ENCODE measurements at regions not wholly inside any gene's neighbourhood (a gene's known extent, or its start where the extent isn't known, plus 50 kb on each side); places are given as distances from the start of the nearest gene placed in this dataset.

DNA sequence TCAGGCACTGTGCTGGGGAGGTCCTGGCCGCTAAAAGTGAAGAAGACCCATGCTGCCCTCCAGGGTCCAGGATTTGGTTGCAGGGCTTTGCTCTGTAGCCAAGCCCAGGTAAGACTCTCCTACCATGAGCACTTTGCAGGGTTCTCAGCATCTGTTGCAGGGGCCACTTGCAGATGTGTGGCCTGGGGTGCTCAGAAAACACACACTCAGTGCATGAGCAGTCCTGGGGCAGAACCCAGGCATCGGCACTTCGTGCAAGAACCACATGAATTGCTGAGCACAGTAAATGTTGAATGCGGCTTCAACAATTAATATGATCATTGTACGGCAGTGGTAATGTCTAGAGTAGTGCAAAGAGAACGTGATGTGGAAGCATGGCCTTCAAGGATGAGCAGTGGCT lies 98.5 kb upstream of the SMIM21 start:
- FAIRE-seq, result no peak

DNA sequence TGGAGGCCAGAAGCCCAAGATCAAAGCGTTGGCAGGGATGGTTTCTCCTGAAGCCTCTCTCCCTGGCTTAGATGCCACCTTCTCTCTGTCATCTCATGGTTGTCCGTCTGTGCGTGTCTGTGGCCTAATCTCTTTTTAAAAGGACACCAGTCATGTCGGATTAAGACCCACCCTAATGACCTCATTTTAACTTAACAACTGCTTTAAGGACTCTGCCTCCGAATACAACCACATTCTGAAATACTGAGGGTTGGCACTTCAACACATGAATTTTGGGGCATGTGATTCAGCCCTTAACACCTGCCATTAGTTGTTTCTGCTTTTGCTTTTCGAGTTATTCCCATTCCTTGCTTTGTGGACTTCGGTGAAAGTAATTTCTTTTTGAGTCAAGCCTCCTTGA lies 97.8 kb upstream of the SMIM21 start:
- FAIRE-seq, result no peak

GRCh38 chr18:75524841-75525240 lies 97.3 kb upstream of the SMIM21 start:
- FAIRE-seq, result no peak

- FAIRE-seq, result no peak
Measured at GRCh38 chr18:75524181-75524580, 96.7 kb upstream of the SMIM21 start.

DNA sequence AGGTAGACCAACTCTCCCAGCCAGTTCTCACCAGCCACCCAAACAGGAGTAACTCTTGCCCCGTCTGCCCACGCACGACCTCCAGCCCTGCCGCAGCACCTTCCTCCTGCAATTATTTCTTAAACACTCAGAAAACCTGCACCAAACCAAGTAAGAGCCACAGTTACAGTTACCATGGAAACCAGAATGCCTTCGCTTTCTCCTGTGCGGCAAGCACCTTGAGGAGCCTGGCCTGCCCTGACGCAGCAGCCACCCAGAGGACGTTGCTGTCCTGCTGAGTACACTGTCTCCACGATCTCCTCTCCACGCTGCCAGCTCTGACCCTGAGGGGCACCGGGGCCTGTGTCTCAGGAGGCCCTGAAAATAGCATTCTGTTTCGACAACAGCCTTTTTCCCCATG lies 94.3 kb upstream of the SMIM21 start:
- no peak for FAIRE-seq

GRCh38 chr18:75518007-75518406 lies 90.5 kb upstream of the SMIM21 start:
- no peak for FAIRE-seq

DNA sequence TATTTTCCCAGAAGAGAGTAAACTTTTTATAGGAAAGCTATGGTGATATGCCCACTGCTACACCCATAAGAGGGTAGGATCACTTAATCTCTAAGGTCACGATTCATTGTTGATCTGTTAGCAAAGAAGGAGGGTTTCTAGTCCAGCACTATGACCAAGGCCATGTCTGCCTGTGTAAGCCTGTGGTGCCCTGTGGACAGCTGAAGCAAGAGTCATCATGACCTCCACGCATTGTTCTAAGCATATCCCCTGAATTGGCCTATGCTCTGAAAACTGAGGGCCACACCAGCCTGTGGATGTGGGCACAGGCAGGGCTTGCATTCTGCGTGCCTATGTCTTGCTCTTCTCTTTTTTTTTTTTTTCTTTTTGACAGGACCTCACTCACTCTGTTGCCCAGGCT lies 89.8 kb upstream of the SMIM21 start:
- FAIRE-seq, result no peak

DNA sequence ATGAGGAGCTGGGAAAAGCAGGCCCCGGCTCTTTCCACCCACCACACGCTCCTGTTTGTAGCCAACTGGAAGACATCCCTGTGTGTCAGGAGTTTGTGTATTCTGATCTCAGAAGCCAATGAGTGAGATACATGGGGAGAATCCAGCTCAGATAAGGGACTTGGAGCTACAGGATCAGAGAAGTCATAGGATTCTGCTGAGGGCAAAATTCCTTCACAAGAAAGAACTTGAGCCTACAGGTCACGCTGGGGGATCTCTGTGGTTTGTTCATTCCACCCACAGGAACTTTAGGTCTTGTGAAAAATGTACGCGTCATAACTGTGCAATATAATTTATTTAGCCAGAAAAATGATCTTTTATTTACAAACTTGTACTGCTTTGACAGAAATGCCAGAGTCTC lies 80.1 kb upstream of the SMIM21 start:
- no peak for FAIRE-seq

GRCh38 chr18:75506913-75507312 lies 79.4 kb upstream of the SMIM21 start:
- FAIRE-seq, result no peak

GRCh38 chr18:75504469-75504868 lies 77.0 kb upstream of the SMIM21 start:
- FAIRE-seq, result no peak

DNA sequence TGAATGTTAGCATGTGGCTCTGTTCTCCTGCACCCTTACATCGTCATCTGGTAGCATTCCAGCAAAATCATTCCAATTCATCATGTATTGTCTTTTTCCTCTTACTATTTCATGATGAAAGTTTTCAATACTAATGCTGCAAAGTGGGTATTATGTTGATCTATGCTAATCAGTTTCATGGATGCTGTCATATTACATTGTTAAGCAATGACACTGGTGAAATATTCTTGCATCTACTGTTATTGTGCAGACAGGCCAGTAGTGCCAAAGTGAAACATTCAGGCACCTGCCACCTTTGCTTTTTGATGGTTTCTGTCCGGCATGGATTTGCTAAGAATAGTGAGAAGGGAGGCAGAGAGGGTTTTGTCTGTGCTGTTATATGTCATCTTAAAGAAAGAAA lies 76.1 kb upstream of the SMIM21 start:
- no peak for FAIRE-seq

GRCh38 chr18:75502286-75502685 lies 74.8 kb upstream of the SMIM21 start:
- FAIRE-seq, result no peak

GRCh38 chr18:75500545-75500944 lies 73.0 kb upstream of the SMIM21 start:
- FAIRE-seq, result no peak

GRCh38 chr18:75497576-75498235 lies 70.2 kb upstream of the SMIM21 start:
- FAIRE-seq, result no peak

DNA sequence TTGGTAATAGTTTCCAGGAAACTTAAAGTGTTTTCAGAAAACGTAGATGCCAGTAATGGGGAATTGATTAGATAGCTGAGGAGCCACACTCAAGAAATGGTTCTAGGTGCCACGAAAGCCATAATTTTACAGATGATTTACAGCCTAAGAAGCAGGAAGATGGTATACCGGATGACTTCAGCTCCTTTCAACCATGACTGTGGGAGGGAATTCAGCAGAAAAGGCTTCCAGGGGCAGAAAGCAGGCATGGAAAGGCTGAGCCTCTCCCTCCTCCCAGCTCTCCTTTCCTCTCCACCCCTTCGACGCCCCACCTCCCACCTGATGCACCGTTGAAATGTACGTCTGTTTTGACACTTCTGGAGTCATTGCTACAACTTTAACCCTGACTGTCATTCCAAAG lies 68.6 kb upstream of the SMIM21 start:
- no peak for FAIRE-seq

DNA sequence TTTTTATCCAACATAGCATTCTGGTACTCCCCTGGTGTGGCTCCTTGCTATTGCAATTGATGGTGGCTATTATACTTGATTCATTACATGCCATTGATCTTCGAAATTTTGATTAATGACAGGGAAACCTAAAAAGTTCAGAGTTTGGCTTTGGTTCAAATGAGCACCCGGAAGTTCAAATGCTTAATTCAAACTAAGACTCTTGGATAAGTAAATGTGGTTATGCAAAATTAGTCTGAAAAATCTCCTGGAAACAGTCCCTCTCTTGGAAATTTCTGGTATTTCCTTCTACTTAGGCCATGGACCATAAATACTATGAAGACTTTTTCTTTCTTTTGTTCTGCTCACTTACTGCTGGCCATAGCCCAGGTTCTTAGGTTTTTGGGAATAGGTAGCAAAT lies 65.3 kb upstream of the SMIM21 start:
- no peak for FAIRE-seq

DNA sequence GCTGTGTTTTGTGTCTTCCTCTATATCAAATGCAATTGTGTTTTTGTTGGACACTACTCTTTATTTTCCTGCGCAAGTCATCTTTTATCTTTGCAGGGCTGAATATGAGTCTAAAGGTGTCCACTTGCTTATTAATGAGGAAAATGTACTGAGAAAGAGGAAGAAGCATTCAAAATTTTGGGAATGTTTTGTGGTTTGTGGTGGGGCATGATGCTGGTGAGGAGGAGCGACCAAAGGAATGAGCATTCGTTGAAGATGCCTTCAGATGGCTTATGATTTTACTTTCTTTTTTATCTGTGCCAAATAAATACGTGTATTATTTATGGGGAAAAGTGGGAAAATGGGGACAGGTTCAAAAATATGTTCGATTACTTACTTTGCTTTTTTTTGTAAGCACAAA lies 63.9 kb upstream of the SMIM21 start:
- no peak for FAIRE-seq

DNA sequence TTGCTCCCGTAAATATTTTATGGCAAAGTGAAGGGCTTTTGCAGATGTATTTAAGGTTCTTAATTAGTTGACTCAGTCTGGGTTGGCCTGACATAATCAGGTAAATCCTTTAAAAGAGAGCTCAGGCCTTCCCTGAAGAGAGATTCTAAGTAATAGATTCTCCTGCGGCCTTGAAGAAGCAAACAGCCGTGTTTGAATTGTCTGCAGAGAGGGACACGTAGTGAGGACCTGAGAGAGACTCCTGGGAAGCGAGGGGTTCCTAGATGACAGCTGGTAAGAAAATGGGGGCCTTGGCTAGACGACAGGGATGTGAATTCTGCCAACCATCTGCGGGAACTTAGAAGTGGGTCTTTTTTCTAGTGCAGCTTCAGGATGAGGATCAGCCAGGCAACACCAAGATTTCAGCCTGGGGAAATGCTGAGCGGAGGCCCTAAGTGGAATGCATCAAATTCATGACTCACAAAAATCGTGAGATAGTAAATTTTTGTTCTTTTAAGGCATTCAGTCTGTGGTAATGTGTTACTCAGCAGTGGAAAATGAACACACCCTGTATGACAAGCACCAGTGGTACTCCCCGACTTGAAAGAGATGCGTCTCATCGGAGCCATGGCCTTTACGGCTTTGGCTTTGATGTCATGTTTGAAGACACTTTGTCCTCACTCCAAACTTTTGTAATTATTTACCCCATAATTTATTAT lies 62.1 kb upstream of the SMIM21 start:
- no peak for FAIRE-seq

DNA sequence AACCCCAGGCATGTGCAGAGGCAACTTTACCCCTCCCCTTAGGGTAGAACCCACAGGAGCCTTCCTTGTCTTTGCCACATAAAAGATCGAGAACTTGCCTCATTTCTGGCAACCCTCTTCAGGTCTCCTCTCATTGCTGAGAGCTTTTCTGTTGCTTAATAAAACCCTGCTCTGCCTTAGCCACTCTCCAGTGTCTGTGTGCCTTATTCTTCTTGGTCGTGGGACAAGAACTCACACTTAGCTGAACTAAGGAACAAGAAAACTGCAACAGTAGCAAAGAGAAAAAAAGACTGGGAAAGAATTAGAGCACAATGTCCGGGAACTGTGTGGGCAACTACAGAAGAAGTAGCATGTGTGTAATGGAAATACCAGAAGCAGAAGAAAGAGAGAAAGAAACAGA lies 56.2 kb upstream of the SMIM21 start:
- FAIRE-seq, result no peak

- FAIRE-seq, result no peak
Measured at GRCh38 chr18:75482880-75483279, 55.4 kb upstream of the SMIM21 start.

DNA sequence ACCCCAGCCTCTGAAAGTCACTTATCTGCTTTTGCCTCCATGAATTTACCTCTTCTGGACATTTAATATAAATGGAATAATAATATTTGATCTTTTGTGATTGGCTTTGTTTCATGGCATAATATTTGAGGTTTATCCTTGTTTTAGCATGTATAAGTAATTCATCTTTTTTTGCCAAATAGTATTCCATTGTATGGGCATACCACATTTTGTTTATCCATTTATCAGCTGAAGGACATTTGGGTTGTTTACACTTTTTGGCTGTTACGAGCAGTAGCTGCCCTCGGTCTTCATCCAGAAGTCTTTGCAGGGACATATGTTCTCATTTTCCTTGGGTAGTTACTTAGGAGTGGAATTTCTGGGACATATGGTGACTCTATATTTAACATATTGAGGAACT lies 53.0 kb upstream of the SMIM21 start:
- no peak for FAIRE-seq

- FAIRE-seq, result peak; percentile 85
Measured at GRCh38 chr18:75478996-75479880, 51.7 kb upstream of the SMIM21 start.

- no peak for FAIRE-seq
Measured at GRCh38 chr18:75477900-75478299, 50.4 kb upstream of the SMIM21 start.

Data from endometrium (tissue), 2 donors.